NT2/D1 (cell line): ENCODE measurements at regions not wholly inside any gene's neighbourhood (a gene's known extent, or its start where the extent isn't known, plus 50 kb on each side); places are given as distances from the start of the nearest gene placed in this dataset.

Source experiments
- DNase-seq: peaks from one replicate; pipeline ENCODE4 v3.0.0-alpha.2; 2011; ENCODE audit warnings: low read depth, low spot score
- H3K27me3 ChIP-seq: 2 replicates; pipeline ENCODE4 v1.6.0; 2011; ENCODE audit warnings: mild to moderate bottlenecking; ENCODE audit not compliant: insufficient read length, insufficient read depth
- H3K36me3 ChIP-seq: 2 replicates; pipeline ENCODE4 v1.6.1; 2011; ENCODE audit warnings: mild to moderate bottlenecking, low read length, mixed read lengths; ENCODE audit not compliant: insufficient read depth, insufficient read length
- H3K4me1 ChIP-seq: 2 replicates; pipeline ENCODE4 v1.5.1; 2011; ENCODE audit not compliant: insufficient read depth, insufficient read length
- H3K4me3 ChIP-seq: 2 replicates; pipeline ENCODE4 v1.5.1; 2011; ENCODE audit warnings: low read depth; ENCODE audit not compliant: insufficient read length
- H3K9ac ChIP-seq: 2 replicates; pipeline ENCODE4 v1.6.0; 2011; ENCODE audit warnings: low read depth; ENCODE audit not compliant: insufficient read length
- H3K9me3 ChIP-seq: 2 replicates; pipeline ENCODE4 v1.5.1; 2011; ENCODE audit warnings: mild to moderate bottlenecking, low read length; ENCODE audit not compliant: insufficient read depth
- SUZ12 ChIP-seq: IDR thresholded peaks from 2 replicates; pipeline ENCODE4 v1.6.1; 2011; ENCODE audit not compliant: insufficient read length, insufficient read depth; ENCODE audit errors: extremely low read depth
- YY1 ChIP-seq: IDR thresholded peaks from 2 replicates; pipeline ENCODE4 v1.6.1; 2011; ENCODE audit not compliant: insufficient read length, insufficient read depth
- ZNF274 ChIP-seq: IDR thresholded peaks from 2 replicates; pipeline ENCODE4 v1.6.1; 2011; ENCODE audit warnings: mild to moderate bottlenecking, low read depth, low read length

GRCh38 chr2:180419212-180419611 is 412.1 kb upstream of the CWC22 start:
- no peaks in the 10 kb centered on the region for H3K36me3 ChIP-seq
- H3K4me3 ChIP-seq, result no peak overlapping the region
- TF ChIP-seq ZNF274, result no peak
- H3K9ac ChIP-seq, result no peak overlapping the region
- DNase-seq, result no peak
- no peaks in the 10 kb centered on the region for H3K9me3 ChIP-seq
- no peaks in the 10 kb centered on the region for H3K27me3 ChIP-seq
- no peaks in the 10 kb centered on the region for H3K4me1 ChIP-seq

- Histone ChIP-seq H3K36me3 (no peaks in the 10 kb centered on the region), H3K9me3 (no peaks in the 10 kb centered on the region), H3K4me3 (no peak overlapping the region), H3K9ac (no peak overlapping the region), H3K4me1 (no peaks in the 10 kb centered on the region), H3K27me3 (no peaks in the 10 kb centered on the region)
- no peak for TF ChIP-seq ZNF274
- TF ChIP-seq SUZ12, result no peak
- no peak for TF ChIP-seq YY1
- DNase-seq, result no peak
Observed at GRCh38 chr2:180416627-180417026, 409.5 kb upstream of the CWC22 start.

- no peak overlapping the region for H3K4me3 ChIP-seq
- no peaks in the 10 kb centered on the region for H3K9me3 ChIP-seq
- H3K36me3 ChIP-seq, result no peaks in the 10 kb centered on the region
- no peaks in the 10 kb centered on the region for H3K4me1 ChIP-seq
- H3K27me3 ChIP-seq, result no peaks in the 10 kb centered on the region
- no peak for DNase-seq
- H3K9ac ChIP-seq, result no peak overlapping the region
- no peak for TF ChIP-seq ZNF274
- no peak for TF ChIP-seq SUZ12
- no peak for TF ChIP-seq YY1
Observed at GRCh38 chr2:180413336-180413735, 406.2 kb upstream of the CWC22 start.

- Histone ChIP-seq H3K27me3 (no peaks in the 10 kb centered on the region), H3K4me3 (no peak overlapping the region), H3K36me3 (no peaks in the 10 kb centered on the region), H3K9me3 (no peaks in the 10 kb centered on the region), H3K4me1 (no peaks in the 10 kb centered on the region), H3K9ac (no peak overlapping the region)
- DNase-seq, result no peak
- TF ChIP-seq ZNF274, result no peak
- TF ChIP-seq YY1, result no peak
- no peak for TF ChIP-seq SUZ12
Observed at GRCh38 chr2:180412219-180412618, 405.1 kb upstream of the CWC22 start.

DNA sequence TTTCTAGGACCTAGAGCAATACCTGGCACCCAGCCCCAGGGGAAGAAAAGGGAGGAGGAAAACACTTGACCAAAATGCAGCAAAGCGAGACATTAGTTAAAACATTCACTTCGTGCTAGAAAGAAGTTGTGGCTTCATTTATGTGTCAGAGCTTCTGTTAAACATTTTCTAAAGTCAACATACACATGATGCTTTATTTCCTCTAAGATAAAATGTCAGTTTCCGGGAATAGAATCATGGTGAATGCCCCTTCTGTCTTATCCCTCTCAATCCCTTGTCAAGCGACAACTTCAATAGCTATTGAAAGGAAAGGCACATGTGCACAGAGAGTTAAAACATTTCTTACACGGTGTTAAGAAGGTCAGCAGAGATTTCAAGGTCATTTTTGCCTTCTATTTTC is 404.6 kb upstream of the CWC22 start:
- no peaks in the 10 kb centered on the region for H3K9me3 ChIP-seq
- no peaks in the 10 kb centered on the region for H3K27me3 ChIP-seq
- DNase-seq, result no peak
- H3K36me3 ChIP-seq, result no peaks in the 10 kb centered on the region
- H3K4me1 ChIP-seq, result no peaks in the 10 kb centered on the region
- H3K9ac ChIP-seq, result no peak overlapping the region
- no peak for TF ChIP-seq YY1
- no peak for TF ChIP-seq SUZ12
- TF ChIP-seq ZNF274, result no peak
- no peak overlapping the region for H3K4me3 ChIP-seq

DNA sequence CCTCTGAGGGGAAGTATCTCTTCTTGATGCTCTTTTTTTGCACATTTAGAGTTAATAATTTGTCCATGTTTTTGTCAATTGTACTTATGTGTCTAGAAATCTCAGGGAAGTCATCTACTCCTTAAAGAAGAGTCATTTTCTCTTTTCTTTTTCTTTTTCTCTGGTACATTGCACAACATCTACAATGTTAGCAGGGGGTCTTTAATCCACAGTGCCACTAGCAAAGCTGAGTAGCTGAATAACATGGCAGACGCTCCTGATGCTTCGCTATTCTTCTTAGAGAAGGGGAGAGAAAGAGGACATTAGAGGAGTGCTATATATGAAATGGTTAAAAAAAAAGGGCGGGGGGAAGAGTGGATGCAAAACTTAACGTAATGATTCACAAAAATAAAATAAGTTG is 399.6 kb upstream of the CWC22 start:
- no peaks in the 10 kb centered on the region for H3K27me3 ChIP-seq
- H3K36me3 ChIP-seq, result no peaks in the 10 kb centered on the region
- H3K9ac ChIP-seq, result no peak overlapping the region
- no peaks in the 10 kb centered on the region for H3K9me3 ChIP-seq
- no peak for TF ChIP-seq YY1
- no peak for TF ChIP-seq ZNF274
- no peak for TF ChIP-seq SUZ12
- no peaks in the 10 kb centered on the region for H3K4me1 ChIP-seq
- no peak overlapping the region for H3K4me3 ChIP-seq
- DNase-seq, result no peak

- DNase-seq, result no peak
- H3K36me3 ChIP-seq, result no peaks in the 10 kb centered on the region
- H3K4me1 ChIP-seq, result no peaks in the 10 kb centered on the region
- no peak for TF ChIP-seq ZNF274
- TF ChIP-seq SUZ12, result no peak
- TF ChIP-seq YY1, result no peak
- no peak overlapping the region for H3K9ac ChIP-seq
- no peaks in the 10 kb centered on the region for H3K27me3 ChIP-seq
- H3K9me3 ChIP-seq, result no peaks in the 10 kb centered on the region
- H3K4me3 ChIP-seq, result no peak overlapping the region
Observed at GRCh38 chr2:180405520-180405919, 398.4 kb upstream of the CWC22 start.

DNA sequence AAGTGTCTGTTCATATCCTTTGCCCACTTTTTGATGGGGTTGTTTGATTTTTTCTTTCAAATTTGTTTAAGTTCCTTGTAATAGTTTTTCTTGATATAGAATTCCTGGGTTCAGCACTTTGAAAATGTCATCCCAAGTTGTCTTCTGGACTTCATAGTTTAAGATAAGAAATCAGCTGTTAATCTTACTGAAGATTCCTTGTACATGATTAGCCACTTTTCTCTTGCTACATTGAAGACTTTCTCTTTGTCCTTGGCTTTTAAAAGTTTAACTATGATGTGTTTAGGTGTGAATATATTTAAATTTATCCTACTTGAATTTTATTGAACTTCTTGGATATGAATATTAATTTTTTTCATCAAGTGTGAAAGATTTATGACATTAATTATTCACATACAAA is 387.2 kb upstream of the CWC22 start:
- Histone ChIP-seq H3K4me3 (no peak overlapping the region), H3K27me3 (no peaks in the 10 kb centered on the region), H3K36me3 (no peaks in the 10 kb centered on the region), H3K9me3 (0 out of 2 replicates have a peak, but pooled peaks cover 6% of the 10 kb centered on the region), H3K9ac (no peak overlapping the region), H3K4me1 (no peaks in the 10 kb centered on the region)
- no peak for DNase-seq
- TF ChIP-seq YY1 (no peak), ZNF274 (no peak), SUZ12 (no peak)
